GM19043 (cell line): ENCODE measurements at regions not wholly inside any gene's neighbourhood (a gene's known extent, or its start where the extent isn't known, plus 50 kb on each side); places are given as distances from the start of the nearest gene placed in this dataset.

Source experiments
- ATAC-seq: cut with Tn5 transposase; IDR thresholded peaks from one replicate; pipeline ENCODE4 v1.9.1; 2021; ENCODE audit warnings: low read depth; ENCODE audit not compliant: unreplicated experiment

GRCh38 chr12:13602172-13602571 is 379.2 kb downstream of the GRIN2B start:
- no peak for ATAC-seq

DNA sequence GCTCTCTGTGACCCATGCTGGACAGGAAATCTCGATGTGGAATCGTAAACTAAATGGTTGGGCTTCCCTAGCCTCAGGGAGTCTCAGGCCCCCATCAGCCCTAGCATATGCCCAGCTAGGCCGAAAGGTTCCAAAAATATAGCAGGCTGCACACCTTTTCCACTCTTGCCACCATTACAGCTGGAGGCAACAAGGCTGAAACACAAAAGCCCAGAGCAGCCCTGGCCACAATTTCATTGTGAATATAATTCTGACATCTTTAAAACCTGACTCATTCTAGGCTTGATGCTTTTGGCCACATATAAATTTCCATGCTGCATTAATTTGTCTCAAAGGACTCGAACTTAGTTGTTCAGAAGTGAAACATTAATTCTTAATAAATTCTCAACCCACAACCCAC is 382.2 kb downstream of the GRIN2B start:
- no peak for ATAC-seq

GRCh38 chr12:13597837-13598236 is 383.6 kb downstream of the GRIN2B start:
- ATAC-seq, result no peak

DNA sequence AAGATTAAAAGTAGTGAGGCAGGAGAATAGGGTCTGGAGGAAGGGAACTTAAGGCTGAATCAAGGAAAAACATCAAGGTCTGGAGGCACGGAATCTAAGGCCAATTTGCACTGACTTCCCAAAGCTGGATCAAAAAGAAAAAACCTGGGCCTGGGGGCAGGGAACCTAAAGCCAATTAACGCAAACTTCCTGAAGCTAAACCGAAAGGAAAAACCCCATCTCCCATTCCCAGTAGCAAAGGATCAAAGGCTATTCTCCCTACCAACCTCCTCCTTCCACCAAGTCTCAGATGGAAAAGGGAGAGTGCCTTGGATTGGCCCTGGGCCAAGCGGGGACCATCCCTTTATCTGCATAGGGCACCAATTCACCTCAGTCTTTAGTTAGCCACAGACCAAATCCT is 384.2 kb downstream of the GRIN2B start:
- ATAC-seq, result no peak

DNA sequence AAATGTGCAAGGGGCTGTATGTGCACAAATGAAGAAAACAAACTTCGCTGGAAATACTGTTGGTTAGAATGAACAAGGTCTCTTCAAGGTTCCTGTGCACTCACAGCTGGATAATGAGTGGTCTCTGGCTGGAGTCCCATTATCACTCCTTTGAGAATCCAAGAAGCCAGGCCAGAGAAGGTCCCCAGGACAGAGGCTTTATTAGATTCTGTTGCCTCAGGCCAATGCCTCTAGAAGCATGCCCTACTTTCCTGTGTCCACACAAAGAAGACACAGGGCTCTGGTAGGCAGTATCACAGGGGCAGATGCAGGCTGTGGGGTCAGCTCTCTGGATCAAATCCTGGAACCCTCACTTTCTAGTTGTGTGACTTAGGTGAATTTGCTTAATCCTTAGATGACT is 384.7 kb downstream of the GRIN2B start:
- ATAC-seq, result no peak

- ATAC-seq, result no peak
Measured at GRCh38 chr12:13595536-13596443, 385.6 kb downstream of the GRIN2B start.

DNA sequence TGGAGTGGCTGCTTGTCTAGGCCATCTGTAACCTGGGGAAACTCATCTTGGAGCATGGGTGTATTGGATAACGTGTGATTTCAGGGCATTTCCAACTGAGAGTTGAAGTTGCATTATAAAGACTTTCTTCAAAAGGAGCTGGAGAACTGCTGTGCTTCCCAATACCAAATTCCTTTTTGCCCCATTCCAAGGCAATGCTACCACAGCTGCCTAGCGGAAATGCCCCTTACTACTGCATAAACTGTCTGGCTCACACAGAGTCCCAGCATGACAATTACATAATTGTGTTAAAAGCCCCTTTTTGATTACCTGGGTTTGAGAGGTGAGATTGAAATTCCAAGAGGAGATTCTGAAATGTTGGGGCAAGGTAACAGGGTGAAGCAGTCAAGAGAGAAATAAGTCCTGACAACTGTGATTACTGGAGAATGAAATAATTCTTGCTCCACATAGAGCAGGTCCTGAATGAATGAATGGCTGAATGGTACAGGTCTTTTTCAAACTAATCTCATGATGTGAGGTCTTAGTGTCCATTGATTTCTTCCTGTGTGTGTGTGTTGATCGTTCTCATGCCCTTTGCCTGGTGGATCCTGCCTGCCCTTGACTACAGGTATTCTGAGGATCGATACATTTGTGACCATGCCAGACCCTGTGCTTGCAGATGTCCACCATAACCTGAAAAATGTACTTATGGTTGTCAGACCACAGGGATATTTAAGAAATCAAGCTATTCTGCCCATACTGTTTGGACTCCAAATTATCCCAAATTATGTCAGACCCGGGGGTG is 386.5 kb downstream of the GRIN2B start:
- ATAC-seq, result no peak

DNA sequence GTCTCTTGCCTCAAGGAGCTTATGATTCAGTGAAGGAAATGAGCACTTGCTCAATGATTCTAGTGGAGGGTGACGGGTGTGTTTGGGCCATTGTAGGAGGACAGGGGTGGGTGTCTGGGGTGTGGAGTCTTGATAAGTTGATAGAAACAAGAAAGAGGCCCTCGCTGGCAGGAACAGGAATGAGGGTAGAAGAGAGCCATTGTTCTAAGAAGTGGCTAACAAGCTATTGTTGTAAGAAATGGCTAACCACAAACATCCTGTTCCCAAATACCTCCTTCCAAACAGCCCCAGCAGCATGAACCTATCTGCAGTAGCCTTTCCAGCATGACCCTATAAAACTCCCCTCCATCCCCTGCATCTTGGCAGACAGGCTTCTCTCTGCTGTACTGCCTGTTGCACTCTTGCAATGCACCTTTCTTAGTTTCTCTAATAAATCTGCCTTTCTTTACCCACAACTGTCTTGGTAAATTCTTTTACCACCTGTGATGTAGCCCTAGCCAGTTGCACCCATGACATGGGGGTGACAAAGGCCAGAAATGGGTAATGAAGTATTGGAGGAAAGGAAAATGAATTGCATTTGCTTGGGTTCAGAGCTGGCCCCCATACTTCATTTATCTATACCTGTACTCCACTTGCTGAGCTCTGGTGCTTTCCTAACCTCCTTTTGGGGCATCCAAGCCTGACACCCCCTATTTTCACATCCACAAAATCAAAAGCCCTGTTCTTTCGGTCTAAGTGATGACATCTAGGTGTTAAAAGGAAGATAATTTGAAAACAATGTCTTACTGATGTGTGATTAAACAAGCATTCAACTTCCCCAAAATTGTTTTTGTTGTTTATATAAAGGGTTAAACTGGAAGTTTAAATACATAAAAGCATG is 389.1 kb downstream of the GRIN2B start:
- ATAC-seq, result no peak

DNA sequence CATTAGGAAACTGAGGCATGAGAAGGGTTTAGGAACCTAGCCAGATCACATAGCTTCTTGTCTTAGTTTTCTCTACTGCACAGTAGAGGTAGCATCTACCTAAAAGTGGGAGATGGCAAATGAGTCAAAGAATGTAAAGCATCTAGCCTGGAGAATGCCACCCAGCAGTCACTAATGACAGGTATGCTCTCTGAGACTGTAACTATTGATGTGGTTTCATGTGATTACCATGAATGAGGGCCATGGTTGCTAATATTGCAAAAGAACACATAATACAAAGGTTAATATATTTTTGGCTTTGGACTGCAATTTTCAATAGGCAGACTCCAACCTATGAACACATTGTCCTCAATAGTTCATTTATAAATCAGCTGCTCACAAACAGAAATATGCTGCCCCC is 389.9 kb downstream of the GRIN2B start:
- no peak for ATAC-seq

DNA sequence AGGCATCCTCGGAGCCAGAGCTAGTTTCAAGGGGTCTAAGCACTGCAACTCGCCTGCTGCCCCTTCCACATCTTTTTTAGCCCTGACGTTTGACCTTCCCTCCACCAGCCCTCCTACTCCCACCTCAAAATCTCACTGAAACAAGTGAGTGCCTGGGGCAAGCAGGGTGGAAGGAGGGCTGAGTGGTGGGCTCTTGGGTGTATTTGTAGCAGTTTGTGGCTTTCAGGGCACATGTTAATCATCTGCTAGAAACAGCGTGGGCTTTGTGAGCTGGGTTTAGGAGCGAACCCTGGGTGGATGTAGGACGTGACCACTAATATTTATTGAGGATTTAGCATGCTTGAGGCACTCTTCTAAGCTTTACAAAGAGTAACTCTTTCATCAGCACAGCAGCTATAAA is 390.3 kb downstream of the GRIN2B start:
- ATAC-seq, result no peak

DNA sequence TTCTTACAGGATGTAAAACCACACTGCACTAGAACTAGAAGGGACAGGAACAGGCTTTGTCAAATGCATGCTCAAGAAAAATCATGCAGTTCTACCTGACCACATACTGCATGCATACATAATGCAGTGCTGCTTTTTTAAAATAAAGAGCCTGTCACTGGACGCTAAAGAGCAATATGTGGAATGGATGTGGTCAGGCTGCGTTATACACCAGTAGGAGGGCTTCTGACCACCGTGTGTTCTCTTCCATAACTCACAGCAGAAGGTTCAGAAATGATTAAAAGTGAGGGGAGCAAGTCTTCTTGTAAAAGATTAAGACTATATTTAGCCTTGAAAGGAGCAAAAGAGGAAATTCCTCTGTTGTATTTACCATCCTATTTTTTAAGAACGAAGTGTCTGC is 392.0 kb downstream of the EMP1 start:
- no peak for ATAC-seq

GRCh38 chr12:13587721-13588390 is 391.3 kb downstream of the EMP1 start:
- ATAC-seq, result no peak

DNA sequence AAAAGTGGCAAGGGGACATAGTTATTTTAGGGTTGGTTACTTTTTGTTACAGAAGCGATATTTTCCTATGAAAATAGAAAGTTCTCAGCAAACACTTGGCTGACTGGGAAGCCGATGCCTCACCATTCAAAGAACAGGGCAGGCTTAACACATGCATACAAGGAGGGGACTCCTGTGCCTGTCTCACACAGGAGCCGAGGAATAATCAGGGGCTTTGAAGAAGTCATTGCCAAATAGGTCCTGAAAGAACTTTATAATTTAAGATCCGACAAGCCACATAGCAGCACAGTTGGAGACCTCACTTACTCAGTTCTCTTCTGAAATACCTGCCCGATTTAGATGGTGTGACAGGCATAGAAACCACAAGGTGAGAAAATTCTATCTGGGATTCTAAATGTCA is 389.8 kb downstream of the EMP1 start:
- ATAC-seq, result no peak

GRCh38 chr12:13584541-13584940 is 388.0 kb downstream of the EMP1 start:
- no peak for ATAC-seq

DNA sequence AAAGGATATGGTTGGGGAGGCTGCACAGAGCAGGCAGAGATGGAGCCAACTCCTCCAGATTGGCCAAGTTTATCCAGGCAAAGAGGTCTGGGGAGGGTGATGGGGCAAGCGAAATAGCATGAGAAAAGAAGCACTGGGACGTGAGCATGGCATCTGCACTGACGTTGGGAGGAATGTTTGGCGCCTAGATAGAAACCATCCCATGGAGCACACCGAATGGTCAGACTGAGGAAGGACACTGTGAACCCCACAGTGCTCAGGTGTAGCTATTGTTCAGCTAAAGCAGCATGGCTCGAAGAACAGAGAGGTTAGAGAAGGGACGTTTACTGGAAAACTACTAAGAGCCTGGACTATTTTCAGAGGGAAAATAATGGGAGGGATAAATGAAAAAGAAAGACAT is 387.1 kb downstream of the EMP1 start:
- no peak for ATAC-seq

- ATAC-seq, result no peak
Measured at GRCh38 chr12:13582421-13582820, 385.9 kb downstream of the EMP1 start.

DNA sequence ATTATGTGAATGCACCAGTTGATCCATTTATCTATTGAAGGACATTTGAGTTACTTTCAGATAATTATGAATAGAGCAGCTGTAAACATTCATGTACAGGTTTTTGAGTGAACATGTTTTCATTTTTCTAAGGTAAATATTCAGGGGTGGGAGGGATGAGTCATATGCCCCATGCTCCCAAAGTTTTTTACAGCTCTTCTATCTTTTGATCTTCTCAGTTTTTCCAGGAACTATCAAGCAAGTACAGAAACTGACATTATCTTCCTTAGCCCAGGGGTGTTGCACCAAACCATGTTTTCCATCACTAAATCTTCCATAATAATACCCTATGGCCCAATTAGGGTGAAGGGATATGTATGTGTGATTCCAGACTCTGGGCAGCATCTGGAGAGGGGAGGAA is 384.5 kb downstream of the EMP1 start:
- ATAC-seq, result no peak

DNA sequence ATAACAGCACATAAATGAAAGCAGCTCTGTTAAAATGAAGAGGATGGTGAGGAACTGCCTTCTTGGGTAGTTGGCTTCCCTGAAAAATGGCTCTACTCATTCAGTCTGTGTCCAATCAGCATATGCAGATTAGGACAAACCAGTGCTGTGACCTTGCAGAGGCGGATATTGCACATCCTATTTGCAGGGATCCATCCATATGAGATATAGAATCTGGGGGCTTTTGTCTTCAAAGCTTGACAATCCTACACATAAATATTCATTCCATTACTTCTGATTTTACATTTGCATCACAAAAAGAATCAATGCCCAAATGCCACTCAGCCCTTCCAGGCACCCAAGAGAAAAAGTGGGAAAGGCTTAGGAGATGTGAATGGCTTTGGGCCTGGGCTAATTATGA is 383.7 kb downstream of the EMP1 start:
- no peak for ATAC-seq

DNA sequence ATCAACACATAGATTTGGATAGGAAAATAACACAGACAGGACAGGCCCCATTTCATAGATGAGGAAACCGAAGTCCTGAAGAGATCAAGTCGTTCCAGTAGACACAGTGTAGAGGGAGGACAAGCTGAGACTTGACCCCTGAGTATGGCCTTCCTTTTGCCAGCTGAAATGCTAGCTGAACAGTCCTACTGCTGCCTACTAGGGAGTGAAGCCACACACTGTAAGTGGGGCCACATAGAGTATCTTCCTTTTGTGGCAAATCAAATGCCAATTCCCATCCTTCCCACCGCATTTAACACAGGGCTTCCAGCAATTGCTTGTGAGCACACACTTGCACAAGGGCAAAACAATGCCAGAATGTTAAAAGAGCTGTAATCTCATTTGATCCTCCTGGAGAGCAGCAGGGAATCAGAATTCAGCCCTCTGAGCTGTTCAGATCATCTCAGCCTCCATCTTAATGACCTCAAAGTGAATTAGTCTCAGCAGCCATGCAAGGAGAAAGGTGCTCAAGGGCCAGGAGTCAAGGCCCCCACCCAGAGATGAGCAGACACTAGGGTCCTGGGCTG is 380.5 kb downstream of the EMP1 start:
- no peak for ATAC-seq

- no peak for ATAC-seq
Measured at GRCh38 chr12:13573698-13574321, 377.3 kb downstream of the EMP1 start.
